ENCODE measurements at regions not wholly inside any gene's neighbourhood (a gene's known extent, or its start where the extent isn't known, plus 50 kb on each side); places are given as distances from the start of the nearest gene placed in this dataset.

DNA sequence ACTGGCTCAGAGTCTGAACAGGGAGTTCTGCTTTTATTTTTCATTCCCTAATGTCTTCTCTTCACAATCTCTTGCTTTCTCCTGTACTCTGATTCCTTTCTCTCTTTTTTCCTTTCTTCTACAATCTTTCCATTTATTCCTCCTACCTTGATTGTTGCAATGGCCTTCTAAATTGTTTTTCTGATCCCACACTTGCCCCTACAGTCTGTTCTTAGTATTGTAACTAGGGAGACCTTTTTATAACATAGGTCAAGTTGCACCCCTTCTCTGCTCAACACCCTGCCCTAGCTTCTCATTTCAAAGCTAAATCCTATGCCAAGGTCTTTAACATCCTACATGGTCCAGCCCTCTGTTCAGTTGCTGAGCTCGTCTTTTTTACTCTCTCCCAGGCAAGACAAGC lies 277.9 kb downstream of the GBA3 start:
- DNase-seq (ENCODE audit: low spot score): no peak

DNA sequence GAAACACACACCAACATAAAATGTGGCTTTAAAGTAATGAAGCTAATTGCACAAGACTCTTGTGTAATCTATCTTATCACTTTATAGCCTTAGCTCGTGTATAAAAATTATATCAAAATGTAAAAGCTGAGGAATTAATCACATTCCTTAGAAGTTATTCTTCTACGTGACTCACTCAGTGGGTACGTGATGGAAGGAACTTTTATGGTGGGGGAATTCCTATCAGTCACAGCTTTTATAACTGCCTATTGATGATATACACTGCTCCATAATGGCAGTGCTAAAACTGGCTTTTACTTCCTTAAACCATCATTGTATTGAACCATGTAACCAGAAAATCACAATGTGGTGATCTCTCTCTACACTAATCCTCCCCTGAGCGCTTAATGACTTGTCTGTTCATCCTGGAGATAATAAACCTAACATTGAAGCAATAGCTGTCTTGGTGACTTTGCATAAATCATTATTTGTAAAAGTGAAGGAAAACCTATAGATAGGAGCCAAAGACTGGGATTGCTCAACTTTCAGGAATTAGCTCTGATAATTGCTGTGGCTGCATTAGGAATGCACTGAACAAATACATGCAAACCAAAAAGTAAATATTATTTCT lies 276.7 kb downstream of the GBA3 start:
- no peak for DNase-seq (ENCODE audit: low spot score)

DNA sequence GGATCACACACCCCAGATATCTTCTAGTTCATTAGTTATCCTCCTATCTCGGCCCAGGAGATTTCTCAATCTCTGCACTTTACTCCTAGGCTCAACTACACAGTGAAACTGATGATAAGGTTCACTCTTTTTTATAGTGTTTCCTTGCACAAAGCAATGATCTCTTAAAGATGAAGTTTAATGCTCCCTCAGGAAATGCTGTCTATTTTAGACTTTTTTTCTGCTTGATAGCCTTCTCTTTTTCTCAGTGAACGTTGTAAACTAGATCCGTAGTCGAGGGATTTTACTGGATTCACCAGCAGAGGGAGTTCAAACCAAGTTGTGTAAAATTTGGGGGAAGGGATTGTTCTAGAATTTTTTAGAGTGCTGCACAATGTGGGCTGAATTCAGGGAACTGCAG lies 269.6 kb downstream of the GBA3 start:
- DNase-seq (ENCODE audit: low spot score): no peak

DNA sequence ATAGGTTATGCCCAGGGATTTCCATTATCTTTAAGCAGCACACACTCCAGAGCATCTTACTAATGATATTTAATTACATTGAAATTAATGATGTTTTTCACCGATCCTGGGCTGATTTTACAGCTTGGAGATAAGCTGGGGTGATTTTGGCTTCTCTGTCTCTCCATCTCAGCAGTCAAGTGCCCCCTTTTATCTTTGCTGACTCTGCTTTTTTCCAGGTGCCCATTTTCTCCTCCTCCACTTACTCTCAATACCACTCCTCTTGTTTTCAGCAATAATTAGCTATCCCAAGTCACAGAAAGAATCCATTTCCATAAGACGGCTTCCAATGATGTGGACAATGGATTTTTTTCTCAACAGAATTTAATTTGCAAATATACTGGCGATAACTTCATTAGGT lies 266.7 kb downstream of the GBA3 start:
- no peak for DNase-seq (ENCODE audit: low spot score)

DNA sequence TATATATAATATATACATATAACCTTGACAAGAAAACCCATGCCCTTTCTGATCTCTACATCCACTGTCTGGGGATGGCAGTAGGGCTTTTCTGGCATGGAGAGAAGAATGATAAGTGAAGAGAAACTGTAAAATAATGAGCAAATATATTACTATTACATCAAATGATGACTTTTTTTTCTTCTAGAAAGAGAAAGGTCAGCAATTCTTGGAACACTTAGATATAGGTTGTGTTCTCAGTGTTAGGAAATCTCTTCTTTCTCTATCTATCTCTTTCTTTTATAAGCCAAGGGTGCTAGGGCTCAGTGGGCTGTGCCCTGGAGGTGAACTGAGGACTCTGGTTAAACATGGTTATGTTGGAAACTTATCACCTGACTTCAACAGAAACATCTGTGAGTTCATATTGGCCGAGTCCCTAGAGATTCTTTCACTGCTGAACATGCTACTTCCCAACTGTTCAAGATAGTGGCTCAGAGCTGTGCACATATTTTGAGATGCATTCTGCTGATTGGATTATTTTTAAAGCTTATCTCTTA lies 265.1 kb downstream of the GBA3 start:
- DNase-seq (ENCODE audit: low spot score): no peak

DNA sequence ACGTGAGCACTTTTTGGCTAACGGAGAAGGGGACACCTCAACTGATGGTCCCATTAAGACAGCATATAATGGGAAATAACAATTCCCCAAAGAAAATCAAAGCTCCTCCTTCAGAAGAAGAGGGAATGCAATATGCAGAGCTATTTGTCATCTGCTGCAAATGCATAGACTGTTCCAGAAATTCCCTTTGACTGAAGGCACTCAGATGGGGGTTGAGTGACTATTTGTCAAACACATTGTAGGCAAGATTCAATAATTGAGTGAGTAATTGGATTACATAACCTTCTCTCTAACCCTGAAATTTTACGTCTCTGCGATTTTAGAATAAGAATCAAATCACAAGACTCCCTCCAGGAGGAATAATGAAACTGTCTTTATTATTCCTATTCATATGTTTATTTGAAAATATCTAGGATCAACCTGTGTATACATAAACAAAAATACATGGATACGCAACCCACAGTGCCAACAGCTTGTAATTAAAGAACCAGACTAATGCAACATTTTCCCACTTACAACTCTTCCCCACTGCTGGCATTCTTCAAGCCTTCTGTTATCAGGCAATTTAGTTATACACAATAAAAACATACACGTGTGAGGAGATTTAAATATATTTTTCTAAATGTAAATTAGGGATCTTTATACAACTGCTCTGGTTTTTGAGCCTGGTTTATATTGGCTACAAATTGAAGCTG lies 256.6 kb downstream of the GBA3 start:
- DNase-seq (ENCODE audit: low spot score): no peak

DNA sequence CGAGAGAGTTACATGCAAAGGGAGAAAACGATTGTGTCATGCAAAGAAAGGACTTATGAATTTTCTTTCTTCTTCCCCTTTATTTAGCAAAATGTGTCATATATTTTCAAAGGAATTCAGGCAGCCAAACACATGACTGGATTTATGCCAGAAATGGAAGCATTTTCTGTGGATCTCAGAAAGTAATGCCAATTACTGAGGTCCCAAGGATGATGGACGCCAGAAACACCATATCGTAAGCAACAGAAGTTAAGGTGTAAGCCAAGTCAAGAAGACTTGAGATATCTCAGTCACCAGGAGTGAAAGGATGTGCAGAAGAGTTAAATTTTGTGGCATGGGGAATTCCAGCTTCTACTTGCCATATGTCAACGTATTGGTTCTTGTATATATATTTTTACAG lies 255.1 kb downstream of the GBA3 start:
- DNase-seq (ENCODE audit: low spot score): no peak

DNA sequence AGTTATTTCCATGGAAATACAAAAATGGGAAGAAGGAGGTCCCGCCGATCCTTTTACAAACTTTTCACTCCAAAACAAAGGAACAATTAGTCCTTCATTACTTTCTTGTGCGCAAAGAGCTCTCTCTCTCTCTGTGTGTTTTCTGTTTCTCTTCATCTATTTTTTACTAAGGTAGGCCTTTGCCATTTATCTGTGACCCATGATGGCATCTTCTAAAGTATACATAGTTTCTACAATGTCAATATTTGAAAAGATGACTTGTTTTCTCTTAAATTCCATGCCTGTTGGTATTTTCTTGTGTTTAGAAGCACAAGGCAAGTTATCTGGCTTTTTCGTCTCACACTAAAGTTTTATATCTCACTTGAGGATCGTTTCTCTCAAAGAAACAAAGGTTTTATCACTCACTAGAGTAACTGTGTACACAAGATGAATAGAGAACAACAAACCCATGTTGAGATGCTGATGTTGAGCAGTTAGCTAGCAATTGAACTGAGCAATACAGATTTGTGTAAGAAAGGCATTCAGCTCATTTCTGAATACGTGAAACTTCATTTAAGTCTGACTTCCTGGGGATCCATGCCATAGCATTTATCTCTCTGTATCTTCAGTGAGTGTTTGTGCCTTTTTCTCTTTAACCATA lies 250.3 kb downstream of the GBA3 start:
- DNase-seq (ENCODE audit: low spot score): no peak

DNA sequence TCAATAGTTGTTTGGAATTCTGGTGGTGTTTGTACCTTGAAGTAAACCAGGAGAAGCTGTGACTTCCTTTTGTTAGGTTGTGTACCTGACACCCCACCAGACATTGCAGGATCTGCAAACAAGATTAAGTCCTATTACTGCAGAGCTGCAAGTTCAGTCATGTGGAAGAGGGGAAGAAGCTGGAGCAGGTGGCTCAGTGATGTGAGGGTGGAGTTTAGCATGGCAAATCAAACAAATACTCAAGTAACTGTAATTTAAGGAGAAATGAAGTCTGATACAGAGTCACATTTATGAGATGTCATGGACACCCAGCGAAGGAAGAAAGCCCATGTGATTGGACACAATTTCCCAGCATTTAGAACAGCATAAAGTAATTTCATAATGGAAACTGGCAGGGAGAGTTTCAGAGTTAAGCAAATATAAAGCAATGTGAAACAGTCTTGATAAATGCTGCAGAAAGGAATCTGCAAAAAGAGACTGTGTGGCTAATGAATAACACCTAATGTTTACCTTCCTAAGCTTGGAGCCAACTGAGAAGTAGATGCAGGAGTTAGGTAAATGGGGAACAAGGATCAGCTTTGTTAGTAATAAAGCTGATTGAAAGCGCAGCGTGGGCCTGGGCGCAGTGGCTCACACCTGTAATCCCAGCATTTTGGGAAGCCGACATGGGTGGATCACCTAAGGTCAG lies 249.1 kb downstream of the GBA3 start:
- DNase-seq (ENCODE audit: low spot score): no peak

DNA sequence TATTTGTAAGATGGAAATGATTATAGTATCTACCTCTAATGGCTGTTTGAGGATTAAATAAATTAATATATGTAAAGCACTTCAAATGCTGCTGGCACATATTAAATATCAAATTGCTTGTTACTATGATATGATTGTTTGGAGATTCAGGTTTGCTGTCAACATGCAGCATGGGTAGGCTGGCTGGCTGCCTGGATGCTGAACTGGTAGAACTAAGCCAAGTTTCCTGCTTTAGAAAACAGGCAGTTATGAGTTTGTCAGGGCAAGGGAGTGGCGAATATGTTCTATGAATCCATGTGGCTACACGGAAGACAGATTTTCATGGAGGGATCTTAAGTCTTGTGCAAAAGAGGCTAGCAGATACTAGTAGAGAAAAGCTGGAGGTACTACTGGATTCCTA lies 239.6 kb downstream of the GBA3 start:
- no peak for DNase-seq (ENCODE audit: low spot score)

DNA sequence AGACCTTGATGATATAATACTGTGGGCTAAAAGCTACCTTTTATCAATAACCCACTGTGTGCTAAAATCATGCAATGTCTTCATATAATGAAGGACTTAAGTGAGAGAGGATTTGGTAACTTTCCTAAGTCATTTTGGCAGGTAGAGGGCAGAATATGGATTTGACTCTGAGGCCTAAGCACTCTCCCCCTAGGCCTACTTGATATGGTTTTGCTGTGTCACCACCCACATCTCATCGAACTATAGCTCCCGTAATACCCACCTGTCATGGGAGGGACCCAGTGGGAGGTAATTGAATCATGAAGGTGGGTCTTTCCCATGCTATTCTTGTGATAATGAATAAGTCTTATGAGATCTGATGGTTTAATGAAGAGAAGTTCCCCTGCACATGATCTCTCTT lies 229.7 kb downstream of the GBA3 start:
- DNase-seq (ENCODE audit: low spot score): no peak

DNA sequence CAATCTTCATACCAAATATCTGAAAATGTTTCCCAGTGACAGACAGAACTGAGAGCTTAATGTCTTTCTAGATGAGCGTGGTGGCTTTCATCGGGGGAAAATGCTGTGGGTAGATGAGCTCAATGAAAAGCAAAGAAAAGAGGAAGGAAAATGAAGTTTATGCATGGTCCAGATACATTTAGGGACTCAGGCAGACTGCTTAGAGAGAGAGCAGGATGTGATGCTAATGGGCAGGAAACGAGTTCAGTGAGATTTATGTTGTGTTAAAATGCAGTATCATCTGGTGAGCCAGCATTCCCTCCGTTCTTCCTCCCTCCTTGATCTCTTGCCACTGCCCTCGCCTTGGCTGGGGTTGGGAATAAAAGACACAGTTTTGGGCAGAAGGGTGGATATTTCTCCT lies 229.2 kb downstream of the GBA3 start:
- no peak for DNase-seq (ENCODE audit: low spot score)

DNA sequence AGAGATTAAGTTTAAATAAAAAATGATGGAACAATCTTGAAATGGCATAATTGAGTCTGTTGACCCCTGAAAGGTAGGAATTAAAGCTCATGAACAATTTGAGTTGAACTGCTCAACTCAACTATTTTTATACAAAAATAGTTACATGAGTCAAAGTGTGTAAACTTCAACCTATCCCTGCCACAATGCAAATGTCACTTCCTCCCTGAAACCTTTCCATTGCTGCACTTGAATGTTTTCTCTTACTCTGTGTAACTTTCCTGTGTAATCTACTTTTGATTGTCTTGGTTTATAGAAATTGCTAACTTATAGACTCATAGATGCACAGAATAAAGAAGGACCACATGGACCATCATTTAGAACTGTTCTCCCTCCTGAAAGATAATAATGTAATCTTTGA lies 218.5 kb downstream of the GBA3 start:
- no peak for DNase-seq (ENCODE audit: low spot score)

DNA sequence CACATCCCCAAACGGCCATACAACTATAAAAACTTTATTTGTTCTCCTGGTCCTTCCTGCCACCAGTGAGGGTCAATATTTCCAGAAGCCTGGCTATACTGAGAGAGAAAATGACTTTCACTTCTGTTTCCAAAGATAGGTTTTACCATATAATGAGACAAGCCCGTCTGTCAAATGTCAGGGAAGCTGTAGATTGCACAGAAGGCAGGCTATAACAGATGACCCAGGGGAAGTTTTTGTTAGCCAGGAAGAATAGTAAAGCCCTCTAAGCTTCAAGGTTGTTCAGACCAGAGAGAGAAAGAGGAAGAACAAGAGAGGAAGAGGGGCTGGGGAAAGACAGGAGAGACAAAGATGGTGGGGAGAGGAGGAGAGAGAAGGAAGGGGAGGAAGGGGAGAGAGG lies 217.5 kb downstream of the GBA3 start:
- DNase-seq (ENCODE audit: low spot score): no peak

DNA sequence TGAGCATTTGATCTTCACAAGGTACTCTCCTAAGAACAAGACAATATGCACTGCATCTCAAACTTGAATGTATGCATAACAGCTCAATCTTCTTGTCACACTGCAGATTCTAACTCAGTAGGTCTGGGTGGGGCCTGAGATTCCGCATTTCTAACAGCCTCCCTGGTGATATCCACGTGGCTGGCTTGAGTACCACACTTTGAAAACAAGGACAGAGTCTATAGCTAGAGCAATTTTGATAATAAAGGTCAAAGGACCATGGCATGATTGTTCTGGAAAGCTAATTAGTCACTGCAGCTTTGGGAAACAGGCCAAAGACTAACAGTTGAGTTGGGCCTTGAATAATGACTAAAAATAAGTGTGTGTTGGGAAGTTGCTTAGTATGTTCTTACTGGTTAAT lies 213.3 kb downstream of the GBA3 start:
- DNase-seq (ENCODE audit: low spot score): no peak

DNA sequence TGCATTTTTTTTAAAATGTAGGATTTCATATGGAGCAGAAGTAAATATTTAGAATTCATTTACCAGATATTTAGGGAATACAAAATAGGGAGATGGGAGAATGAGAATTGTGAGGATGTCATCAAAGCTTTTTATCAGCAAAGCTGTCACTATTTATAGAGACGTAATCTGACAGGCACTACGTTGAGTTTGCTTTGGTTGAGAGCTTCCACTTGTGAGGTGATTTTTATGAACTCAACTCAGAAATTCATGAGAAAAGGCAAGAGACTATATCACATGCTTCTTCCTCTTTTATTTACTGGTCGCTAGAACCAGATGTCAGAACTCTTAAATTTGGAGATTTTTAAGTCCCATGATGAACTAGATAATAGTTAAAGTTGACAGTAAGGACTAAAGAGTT lies 211.2 kb downstream of the GBA3 start:
- no peak for DNase-seq (ENCODE audit: low spot score)

DNA sequence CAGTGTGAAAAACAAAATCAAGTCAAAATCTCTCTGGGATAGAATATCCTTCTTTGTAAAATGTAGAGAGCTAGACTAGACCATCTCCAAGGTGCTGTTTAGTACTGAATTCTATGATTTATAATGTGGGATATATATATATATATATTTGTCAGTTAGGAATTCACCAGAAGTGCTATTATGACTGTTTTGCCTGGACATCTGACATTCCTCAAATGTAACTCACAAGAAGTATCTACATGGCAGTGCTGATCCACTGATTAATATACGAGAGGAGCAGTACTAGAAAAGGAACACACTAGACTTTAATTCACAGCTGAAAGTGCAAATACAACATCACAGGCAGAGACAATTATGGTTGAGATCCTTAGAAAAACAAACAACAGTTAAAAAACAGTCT lies 208.9 kb downstream of the GBA3 start:
- DNase-seq (ENCODE audit: low spot score): no peak

DNA sequence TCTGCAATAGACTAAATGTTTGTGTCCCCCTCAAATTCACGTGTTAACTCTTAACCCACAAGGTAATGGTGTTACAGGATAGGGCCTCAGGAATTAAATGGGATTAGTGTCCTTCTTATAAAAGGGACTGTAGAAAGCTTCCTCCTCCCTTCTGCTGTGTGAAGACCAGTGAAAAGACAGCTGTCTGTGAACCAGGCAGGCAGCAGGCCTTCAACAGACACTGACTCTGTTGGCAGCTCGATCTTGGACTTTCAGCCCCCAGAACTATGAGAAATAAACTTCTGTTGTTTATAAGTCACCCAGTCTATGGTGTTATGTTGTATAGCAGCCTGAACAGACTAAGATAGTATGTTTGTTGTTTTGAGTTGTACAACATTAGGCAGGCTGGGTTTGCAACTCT lies 208.1 kb downstream of the GBA3 start:
- DNase-seq (ENCODE audit: low spot score): no peak

DNA sequence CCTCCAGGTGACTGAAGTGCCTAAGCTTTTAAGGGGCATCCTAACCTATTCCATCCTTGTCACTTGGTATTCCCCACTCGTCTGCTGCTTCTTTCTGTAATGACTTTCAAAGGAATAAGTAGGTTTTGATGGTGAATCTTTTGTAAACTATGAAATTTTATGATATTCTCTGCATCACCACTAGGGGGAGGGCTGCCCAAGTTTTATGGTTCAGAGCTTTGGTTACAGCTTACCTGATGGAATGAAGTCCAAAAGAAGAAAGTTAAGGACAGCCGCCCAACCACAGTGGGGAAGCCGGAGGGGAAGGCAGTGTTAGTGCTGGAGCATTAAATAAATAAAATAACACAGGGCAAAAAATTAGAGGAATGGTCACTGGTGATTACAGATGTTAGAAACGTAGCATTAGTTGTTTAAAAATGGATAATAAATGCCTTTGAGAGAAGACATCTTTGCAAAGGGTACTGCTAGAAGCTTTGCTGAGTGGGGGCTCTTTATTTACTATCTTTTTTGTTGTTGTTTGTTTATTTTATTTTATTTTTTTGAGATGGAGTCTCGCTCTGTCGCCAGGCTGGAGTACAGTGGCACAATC lies 204.9 kb downstream of the GBA3 start:
- DNase-seq (ENCODE audit: low spot score): peak; percentile 4

DNA sequence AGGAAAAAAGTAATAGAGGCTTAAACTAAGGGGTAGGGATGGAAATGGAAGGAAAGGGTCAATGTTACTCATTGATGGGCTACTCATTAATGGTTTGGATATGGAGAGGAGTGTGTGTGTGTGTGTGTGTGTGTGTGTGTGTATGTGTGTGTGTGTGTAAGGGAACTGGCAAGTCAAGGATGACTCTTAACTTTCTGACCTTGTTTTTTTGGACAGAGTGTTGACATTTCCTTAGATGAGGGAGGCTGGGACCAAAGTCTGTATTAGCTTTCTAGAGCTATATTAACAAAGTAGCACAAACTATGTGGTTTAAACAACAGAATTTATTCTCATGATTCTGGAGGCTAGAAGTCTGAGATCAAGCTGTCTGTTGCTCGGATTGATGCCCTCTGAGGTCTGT lies 202.7 kb downstream of the GBA3 start:
- no peak for DNase-seq (ENCODE audit: low spot score)

DNA sequence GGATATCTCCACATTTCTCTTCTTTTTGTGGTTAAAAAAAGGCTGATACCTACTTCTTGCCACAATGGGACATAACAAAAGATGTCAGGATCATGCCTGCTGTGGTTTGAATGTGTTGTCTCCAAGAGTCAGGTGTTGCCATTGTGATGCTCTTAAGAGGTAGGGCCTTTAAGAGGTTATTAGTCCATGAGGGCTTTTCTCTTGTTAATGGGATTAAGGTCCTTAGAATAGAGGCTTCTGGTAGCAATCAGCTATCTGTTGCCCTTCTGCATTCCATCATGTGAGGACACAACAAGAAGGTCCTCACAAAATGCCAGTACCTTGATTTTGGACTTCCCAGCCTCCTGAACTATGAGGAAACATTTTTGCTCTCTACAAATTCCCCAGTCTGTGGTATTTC lies 191.4 kb downstream of the GBA3 start:
- no peak for DNase-seq (ENCODE audit: low spot score)

DNA sequence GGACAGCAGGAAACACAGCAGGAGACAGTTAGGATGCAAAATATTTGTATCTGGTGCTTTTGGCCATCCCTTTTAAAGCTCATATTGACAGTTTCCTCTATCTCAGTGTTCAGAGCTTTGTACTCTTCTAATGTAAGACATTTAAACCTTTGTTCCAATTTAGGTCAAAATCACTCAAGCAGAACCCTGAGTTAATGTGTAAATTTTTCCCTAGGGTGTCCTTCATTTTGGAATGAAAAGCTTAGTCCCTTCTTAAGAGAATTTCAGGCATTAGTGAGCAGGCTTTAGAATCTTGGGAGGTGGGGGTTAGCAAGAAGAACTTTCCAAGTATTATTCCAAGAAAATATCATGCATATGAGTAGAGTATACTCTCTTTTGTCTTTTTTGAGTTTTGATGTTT lies 188.7 kb downstream of the GBA3 start:
- no peak for DNase-seq (ENCODE audit: low spot score)

Data from SK-N-DZ (cell line).